GM23338 (cell line): ENCODE measurements at regions not wholly inside any gene's neighbourhood (a gene's known extent, or its start where the extent isn't known, plus 50 kb on each side); places are given as distances from the start of the nearest gene placed in this dataset.

Experiments
- ETS1 ChIP-seq: IDR thresholded peaks from 2 replicates; pipeline ENCODE4 v1.6.1; 2016; ENCODE audit warnings: antibody characterized with exemption
- EZH2 ChIP-seq: fragments of 200-600 bp; sonication (generic); IDR thresholded peaks from one replicate; pipeline ENCODE4 v1.8.0; 2017; ENCODE audit warnings: antibody characterized with exemption, mild to moderate bottlenecking, low read depth; ENCODE audit not compliant: unreplicated experiment

GRCh38 chr3:197349368-197349767 lies 51.0 kb upstream of the DLG1 start (continued):
- TF ChIP-seq ETS1 (no peak), EZH2 (no peak)
